ENCODE measurements at regions not wholly inside any gene's neighbourhood (a gene's known extent, or its start where the extent isn't known, plus 50 kb on each side); places are given as distances from the start of the nearest gene placed in this dataset.

- DNase-seq (ENCODE audit: low spot score) = peak; percentile 38
Observed at GRCh38 chr11:28529540-28530410, 421.6 kb downstream of the METTL15 start.

- DNase-seq (ENCODE audit: low spot score) = no peak
Observed at GRCh38 chr11:28529046-28529445, 420.9 kb downstream of the METTL15 start.

GRCh38 chr11:28528217-28528616 is 420.0 kb downstream of the METTL15 start:
- no peak for DNase-seq (ENCODE audit: low spot score)

GRCh38 chr11:28526406-28526751 is 418.2 kb downstream of the METTL15 start:
- DNase-seq (ENCODE audit: low spot score) = no peak

- DNase-seq (ENCODE audit: low spot score) = no peak
Observed at GRCh38 chr11:28525636-28526405, 417.6 kb downstream of the METTL15 start.

GRCh38 chr11:28524098-28524497 is 415.9 kb downstream of the METTL15 start:
- no peak for DNase-seq (ENCODE audit: low spot score)

GRCh38 chr11:28521075-28521474 is 412.9 kb downstream of the METTL15 start:
- no peak for DNase-seq (ENCODE audit: low spot score)

- no peak for DNase-seq (ENCODE audit: low spot score)
Observed at GRCh38 chr11:28520291-28520690, 412.1 kb downstream of the METTL15 start.

GRCh38 chr11:28518825-28519224 is 410.6 kb downstream of the METTL15 start:
- no peak for DNase-seq (ENCODE audit: low spot score)

- no peak for DNase-seq (ENCODE audit: low spot score)
Observed at GRCh38 chr11:28517621-28518020, 409.4 kb downstream of the METTL15 start.

- DNase-seq (ENCODE audit: low spot score) = no peak
Observed at GRCh38 chr11:28514391-28514790, 406.2 kb downstream of the METTL15 start.

- DNase-seq (ENCODE audit: low spot score) = no peak
Observed at GRCh38 chr11:28512143-28512756, 404.1 kb downstream of the METTL15 start.

- DNase-seq (ENCODE audit: low spot score) = no peak
Observed at GRCh38 chr11:28505232-28505631, 397.0 kb downstream of the METTL15 start.

GRCh38 chr11:28504555-28505110 is 396.4 kb downstream of the METTL15 start:
- no peak for DNase-seq (ENCODE audit: low spot score)

- no peak for DNase-seq (ENCODE audit: low spot score)
Observed at GRCh38 chr11:28495333-28495732, 387.1 kb downstream of the METTL15 start.

- DNase-seq (ENCODE audit: low spot score) = no peak
Observed at GRCh38 chr11:28491431-28491830, 383.2 kb downstream of the METTL15 start.

GRCh38 chr11:28490773-28491382 is 382.7 kb downstream of the METTL15 start:
- DNase-seq (ENCODE audit: low spot score) = no peak

GRCh38 chr11:28488336-28488735 is 380.1 kb downstream of the METTL15 start:
- no peak for DNase-seq (ENCODE audit: low spot score)

- no peak for DNase-seq (ENCODE audit: low spot score)
Observed at GRCh38 chr11:28483072-28483867, 375.1 kb downstream of the METTL15 start.

- DNase-seq (ENCODE audit: low spot score) = no peak
Observed at GRCh38 chr11:28482666-28483065, 374.5 kb downstream of the METTL15 start.

All from COLO829 (cell line).